AG09319 (cell line): ENCODE measurements at regions not wholly inside any gene's neighbourhood (a gene's known extent, or its start where the extent isn't known, plus 50 kb on each side); places are given as distances from the start of the nearest gene placed in this dataset.

Experiments used
- DNase-seq: peaks from one replicate; pipeline ENCODE4 v3.0.0-alpha.2; 2010; ENCODE audit warnings: low read depth; ENCODE audit errors: extremely low read depth
- TF ChIP-seq, protein P1 (sequence below): IDR thresholded peaks from 2 replicates; pipeline ENCODE4 v1.5.1; 2011; ENCODE audit warnings: low read depth, mild to moderate bottlenecking, inconsistent platforms, low read length, moderate library complexity

DNA sequence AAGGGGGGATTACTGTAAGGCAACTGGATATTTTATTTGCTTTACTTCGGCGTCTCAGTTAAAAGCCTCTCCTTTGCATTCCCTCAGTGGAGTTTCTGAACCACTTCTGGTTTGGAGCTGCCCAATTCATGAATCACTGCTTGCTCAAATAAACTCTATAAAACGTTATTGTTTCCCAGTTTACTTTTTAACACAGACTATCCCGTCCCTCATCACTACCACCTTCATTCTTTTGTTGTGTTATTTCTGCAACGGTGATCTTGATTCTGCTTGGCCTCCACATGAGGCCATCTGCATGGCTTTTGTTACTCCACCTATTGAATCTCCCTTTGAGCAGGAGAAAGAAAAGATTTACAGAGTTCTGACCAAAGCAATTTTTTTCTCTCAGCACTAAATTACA is 104.0 kb upstream of the PLEKHA5 start:
- TF ChIP-seq, protein P1, sequence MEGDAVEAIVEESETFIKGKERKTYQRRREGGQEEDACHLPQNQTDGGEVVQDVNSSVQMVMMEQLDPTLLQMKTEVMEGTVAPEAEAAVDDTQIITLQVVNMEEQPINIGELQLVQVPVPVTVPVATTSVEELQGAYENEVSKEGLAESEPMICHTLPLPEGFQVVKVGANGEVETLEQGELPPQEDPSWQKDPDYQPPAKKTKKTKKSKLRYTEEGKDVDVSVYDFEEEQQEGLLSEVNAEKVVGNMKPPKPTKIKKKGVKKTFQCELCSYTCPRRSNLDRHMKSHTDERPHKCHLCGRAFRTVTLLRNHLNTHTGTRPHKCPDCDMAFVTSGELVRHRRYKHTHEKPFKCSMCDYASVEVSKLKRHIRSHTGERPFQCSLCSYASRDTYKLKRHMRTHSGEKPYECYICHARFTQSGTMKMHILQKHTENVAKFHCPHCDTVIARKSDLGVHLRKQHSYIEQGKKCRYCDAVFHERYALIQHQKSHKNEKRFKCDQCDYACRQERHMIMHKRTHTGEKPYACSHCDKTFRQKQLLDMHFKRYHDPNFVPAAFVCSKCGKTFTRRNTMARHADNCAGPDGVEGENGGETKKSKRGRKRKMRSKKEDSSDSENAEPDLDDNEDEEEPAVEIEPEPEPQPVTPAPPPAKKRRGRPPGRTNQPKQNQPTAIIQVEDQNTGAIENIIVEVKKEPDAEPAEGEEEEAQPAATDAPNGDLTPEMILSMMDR = no peak
- no peak for DNase-seq

DNA sequence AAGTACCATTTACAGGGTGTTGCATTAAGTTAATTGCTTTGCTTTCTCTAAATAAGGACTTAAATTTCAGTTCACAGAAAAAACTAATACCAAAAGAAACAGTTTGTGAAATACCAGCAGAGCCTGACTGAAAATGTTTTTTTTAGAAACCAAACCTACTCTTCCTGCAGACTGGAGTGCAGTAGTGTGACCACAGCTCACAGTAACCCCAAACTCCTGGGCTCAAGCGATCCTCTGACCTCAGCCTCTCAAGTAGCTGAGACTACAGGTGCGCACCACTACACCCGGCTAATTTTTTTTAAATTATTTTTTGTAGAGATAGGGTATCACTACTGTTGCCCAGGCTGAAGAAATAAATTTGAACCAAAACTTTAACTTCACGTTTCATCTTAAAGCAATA is 103.5 kb upstream of the PLEKHA5 start:
- DNase-seq = no peak
- TF ChIP-seq, protein P1 = no peak

DNA sequence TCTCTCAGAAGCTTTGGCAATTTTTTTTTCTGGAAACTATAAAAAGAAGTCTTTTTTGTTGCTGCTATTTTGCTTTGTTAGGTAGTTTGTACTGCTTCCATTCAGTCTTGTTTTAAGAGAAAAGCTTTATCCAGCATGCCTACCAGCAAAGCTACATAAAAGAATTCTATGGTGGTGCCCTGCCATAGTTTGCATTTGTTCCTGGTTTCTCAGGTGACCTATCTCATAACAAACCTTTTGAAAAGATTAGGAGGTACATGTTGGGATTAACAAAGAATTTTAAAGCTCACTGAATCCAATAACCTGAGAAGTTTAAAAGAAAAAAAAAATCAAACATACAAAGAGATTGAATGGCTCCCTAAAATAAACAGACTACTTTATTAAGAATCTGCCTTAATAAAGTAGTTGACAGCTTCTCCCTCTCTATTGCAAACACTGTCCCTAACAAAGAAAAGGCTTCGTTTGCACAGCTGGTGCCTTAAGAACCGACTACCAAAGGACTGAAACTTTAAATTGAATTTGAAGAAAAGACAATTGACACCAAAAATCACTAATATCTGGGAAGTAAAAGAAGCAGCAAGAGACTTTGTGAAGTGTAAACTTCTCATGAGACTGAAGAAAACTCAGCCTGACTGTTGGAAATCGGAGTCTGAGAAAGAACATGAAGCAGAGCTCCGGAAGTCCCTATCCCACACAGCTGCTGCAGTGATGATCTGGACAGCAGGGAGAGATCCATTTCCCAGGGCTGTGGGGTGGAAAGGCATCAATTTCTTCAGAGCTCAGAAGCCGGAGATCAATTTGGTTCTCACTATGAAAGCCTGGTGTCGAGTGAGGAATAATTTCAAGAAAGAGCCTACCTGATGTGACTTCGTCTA is 102.7 kb upstream of the PLEKHA5 start:
- DNase-seq = no peak
- TF ChIP-seq, protein P1 = no peak

DNA sequence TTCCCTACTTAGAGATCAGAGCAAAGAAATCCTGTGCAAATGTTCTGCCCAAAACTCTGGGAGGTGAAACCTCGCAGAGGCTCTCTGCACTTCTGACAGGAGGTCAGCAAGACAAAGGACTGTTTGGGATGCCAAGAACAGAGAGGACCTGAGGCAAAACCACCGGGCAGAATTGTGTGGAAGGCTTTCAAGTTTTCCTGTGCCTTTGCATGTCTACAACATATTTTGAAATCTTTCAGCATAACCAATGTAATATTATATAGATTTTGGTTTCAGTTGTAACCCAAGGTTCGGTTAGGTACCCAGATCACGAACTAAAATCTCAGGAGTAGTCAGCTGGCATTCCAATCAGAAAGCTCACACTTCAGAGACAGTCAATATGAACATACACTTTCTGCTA is 99.4 kb upstream of the PLEKHA5 start:
- DNase-seq = no peak
- TF ChIP-seq, protein P1 = no peak

DNA sequence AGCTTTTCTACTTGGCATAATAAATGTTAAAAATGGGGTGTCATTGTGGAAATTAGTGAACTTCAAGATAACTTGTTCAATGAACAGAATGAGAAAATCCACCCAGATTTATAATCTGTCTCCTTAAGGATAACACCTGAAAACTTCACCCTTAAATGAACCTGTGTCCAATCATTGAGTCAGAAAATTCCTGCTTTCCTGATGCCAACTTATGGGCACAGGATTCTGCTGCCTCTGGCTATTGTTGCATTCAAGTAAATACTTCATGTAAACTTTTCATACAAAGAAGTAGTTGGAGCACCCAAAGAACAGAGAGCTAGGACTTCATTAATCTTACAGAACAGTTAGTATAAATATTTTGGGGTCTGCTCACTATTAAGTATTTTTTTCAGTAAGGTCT is 98.9 kb upstream of the PLEKHA5 start:
- DNase-seq = no peak
- TF ChIP-seq, protein P1 = no peak

DNA sequence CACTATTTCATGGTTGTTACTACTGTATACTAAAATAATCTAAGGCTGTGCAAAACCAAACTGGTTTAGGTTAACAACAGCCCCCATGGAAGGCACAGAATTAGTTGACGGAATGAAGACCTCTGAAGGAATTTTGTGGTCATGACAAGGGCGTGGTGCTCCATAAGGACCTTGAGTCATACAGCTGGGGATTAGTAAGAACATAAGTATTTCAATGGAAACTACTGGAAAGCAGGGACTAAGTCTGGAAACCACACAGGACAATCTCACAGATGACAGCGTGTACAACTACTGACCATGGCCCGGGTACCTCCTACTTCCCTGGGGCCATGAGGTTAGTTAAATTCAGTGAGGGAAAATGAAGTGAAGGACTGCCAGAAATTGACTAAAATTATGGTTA is 98.5 kb upstream of the PLEKHA5 start:
- DNase-seq = peak; percentile 38
- TF ChIP-seq, protein P1 = no peak

DNA sequence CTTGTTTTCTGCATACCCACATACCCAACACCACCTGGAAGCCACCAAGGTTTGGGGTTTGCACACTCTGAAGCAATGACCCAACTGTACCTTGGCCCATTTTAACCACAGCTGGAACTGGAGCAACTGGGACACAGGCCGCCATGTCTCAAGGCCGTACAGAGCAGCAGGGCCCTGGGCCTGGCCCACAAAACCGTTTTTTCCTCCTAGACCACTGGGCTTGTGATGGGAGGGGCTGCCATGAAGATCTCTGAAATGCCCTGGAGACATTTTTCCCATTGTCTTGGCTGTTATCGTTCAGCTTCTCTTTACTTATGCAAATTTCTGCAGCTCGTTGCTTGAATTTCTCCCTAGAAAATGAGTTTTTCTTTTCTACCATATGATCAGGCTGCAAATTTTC is 96.7 kb upstream of the PLEKHA5 start:
- TF ChIP-seq, protein P1 = no peak
- no peak for DNase-seq
